Vagina (tissue), 2 donors: ENCODE measurements at regions not wholly inside any gene's neighbourhood (a gene's known extent, or its start where the extent isn't known, plus 50 kb on each side); places are given as distances from the start of the nearest gene placed in this dataset.

ENCODE experiments used
- POLR2A ChIP-seq, 2 donors: fragments of 450-650 bp; IDR thresholded peaks; one replicate each; pipeline ENCODE4 v1.6.1; 2017; ENCODE audit warnings: antibody characterized with exemption in 2 of 2, mild to moderate bottlenecking in 2 of 2, moderate library complexity in 2 of 2
- TF ChIP-seq, protein P1 (sequence below), 3 experiments: fragments of 450-650 bp in 2 of 3; fragments of 200-600 bp in 1 of 3; sonication (generic) in 1 of 3; IDR thresholded peaks; one replicate each; pipeline ENCODE4 v1.5.1; 2017 to 2019; ENCODE audit warnings: antibody characterized with exemption in 3 of 3, mild to moderate bottlenecking in 2 of 3, moderate library complexity in 2 of 3

GRCh38 chr1:185368913-185369491, 52.0 kb upstream of the IVNS1ABP start:
- TF ChIP-seq, protein P1, sequence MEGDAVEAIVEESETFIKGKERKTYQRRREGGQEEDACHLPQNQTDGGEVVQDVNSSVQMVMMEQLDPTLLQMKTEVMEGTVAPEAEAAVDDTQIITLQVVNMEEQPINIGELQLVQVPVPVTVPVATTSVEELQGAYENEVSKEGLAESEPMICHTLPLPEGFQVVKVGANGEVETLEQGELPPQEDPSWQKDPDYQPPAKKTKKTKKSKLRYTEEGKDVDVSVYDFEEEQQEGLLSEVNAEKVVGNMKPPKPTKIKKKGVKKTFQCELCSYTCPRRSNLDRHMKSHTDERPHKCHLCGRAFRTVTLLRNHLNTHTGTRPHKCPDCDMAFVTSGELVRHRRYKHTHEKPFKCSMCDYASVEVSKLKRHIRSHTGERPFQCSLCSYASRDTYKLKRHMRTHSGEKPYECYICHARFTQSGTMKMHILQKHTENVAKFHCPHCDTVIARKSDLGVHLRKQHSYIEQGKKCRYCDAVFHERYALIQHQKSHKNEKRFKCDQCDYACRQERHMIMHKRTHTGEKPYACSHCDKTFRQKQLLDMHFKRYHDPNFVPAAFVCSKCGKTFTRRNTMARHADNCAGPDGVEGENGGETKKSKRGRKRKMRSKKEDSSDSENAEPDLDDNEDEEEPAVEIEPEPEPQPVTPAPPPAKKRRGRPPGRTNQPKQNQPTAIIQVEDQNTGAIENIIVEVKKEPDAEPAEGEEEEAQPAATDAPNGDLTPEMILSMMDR (IDR thresholded peaks at IDR 0.05) = no peak
- no peak for TF ChIP-seq POLR2A (IDR thresholded peaks at IDR 0.05)
